HUDEP-2 (cell line): ENCODE measurements at regions not wholly inside any gene's neighbourhood (a gene's known extent, or its start where the extent isn't known, plus 50 kb on each side); places are given as distances from the start of the nearest gene placed in this dataset.

Source experiments
- DNase-seq, 76 experiments: peaks; one replicate each; lab custom pipeline; 2025; ENCODE audit not compliant: unreplicated experiment in 76 of 76; lab: John Stamatoyannopoulos, UW

GRCh38 chr20:57934007-57934805, 224.4 kb upstream of the PMEPA1 start:
- DNase-seq: no peak

GRCh38 chr20:57932227-57932864, 222.5 kb upstream of the PMEPA1 start:
- no peak for DNase-seq

- no peak for DNase-seq
These were observed 220.5 kb upstream of the PMEPA1 start for GRCh38 chr20:57930351-57930750.

- DNase-seq: no peak
These were observed 218.6 kb upstream of the PMEPA1 start for GRCh38 chr20:57928181-57928967.

GRCh38 chr20:57927376-57927775, 217.6 kb upstream of the PMEPA1 start:
- DNase-seq: no peak

- no peak for DNase-seq
These were observed 212.9 kb upstream of the PMEPA1 start for GRCh38 chr20:57922706-57923105.

GRCh38 chr20:57922083-57922482, 212.3 kb upstream of the PMEPA1 start:
- no peak for DNase-seq

- DNase-seq: no peak
These were observed 211.9 kb upstream of the PMEPA1 start for GRCh38 chr20:57921676-57922075.

GRCh38 chr20:57920971-57921370, 211.2 kb upstream of the PMEPA1 start:
- no peak for DNase-seq

- no peak for DNase-seq
These were observed 209.2 kb upstream of the PMEPA1 start for GRCh38 chr20:57919049-57919448.

GRCh38 chr20:57918551-57918950, 208.7 kb upstream of the PMEPA1 start:
- no peak for DNase-seq

GRCh38 chr20:57914205-57914604, 204.4 kb upstream of the PMEPA1 start:
- DNase-seq: no peak

- DNase-seq: no peak
These were observed 203.5 kb upstream of the PMEPA1 start for GRCh38 chr20:57913156-57913930.

- no peak for DNase-seq
These were observed 202.4 kb upstream of the PMEPA1 start for GRCh38 chr20:57912227-57912582.

- no peak for DNase-seq
These were observed 201.9 kb upstream of the PMEPA1 start for GRCh38 chr20:57911512-57912226.

- no peak for DNase-seq
These were observed 200.9 kb upstream of the PMEPA1 start for GRCh38 chr20:57910716-57911115.

GRCh38 chr20:57909763-57910331, 200.0 kb upstream of the PMEPA1 start:
- no peak for DNase-seq

- no peak for DNase-seq
These were observed 199.2 kb upstream of the PMEPA1 start for GRCh38 chr20:57908704-57909630.

GRCh38 chr20:57908226-57908625, 198.4 kb upstream of the PMEPA1 start:
- DNase-seq: no peak
